Suppressor macrophage treated with lipopolysaccharide for 4 hours (primary cell): ENCODE measurements at regions not wholly inside any gene's neighbourhood (a gene's known extent, or its start where the extent isn't known, plus 50 kb on each side); places are given as distances from the start of the nearest gene placed in this dataset.
"Not testable (repeated sequence)": the region's sequence is repeated elsewhere in the genome, so short reads cannot be mapped to it uniquely, and the experiment has no call there.

Experiments used
- DNase-seq: peaks from one replicate; pipeline ENCODE4 v3.0.0-alpha.2; 2020

GRCh38 chr1:218886101-218886871 lies 287.4 kb upstream of the LYPLAL1 start:
- no peak for DNase-seq

DNA sequence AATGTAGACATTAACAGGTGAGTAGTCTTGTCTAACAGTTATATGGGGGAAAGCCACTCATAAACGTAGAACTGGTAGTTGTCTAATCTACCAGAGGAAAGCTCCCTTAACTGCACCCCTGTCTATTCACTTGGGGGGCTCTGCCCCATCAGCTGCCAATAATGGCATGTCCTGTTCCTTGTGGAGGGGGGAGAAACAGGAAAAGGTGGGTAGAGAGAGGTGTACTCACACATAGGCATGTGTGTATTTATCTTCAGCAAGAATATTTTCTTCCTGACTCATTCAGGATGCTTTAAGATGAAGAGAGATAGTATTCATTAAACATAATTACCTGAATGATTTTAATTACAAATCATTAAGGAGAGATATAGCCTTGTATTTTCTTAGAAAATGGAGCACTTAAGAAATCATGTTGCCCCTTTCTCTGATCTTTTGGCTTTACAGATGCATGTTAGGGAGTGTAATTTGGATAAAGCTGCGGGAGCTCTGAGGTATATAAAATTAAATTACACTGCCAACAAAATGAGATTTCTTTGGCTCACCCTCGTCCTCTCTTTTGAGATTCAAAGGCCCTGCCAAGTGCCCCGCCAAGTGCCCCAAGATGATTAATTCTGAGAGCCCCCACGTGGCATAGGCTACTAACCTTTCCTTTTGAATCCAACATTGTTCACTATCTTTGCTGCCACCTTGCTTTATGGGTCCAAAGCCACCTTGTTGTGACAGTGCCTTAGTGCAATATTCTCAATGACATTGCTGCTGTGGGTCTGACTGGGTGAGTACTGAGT lies 286.3 kb upstream of the LYPLAL1 start:
- no peak for DNase-seq

DNA sequence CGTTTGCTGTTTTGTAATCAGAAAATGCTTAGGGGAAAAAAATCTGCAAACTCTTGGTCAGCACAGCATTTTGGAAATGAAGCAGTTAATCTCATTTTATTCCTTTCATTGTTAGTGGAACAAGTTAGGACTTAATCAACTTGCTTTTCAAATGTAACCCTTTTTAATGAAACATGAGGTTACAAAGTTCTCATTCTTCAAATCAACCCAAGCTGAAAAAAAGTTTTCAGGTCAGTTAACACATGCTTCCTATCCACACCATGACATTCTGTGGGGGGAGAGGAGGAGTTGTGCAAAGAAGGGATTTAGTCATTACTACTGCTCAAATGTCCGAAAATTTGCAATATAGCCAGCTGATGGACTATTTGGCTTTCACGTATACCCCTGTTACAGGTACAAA lies 283.2 kb upstream of the LYPLAL1 start:
- no peak for DNase-seq

- DNase-seq: no peak
Observed at GRCh38 chr1:218891577-218891976, 282.1 kb upstream of the LYPLAL1 start.

DNA sequence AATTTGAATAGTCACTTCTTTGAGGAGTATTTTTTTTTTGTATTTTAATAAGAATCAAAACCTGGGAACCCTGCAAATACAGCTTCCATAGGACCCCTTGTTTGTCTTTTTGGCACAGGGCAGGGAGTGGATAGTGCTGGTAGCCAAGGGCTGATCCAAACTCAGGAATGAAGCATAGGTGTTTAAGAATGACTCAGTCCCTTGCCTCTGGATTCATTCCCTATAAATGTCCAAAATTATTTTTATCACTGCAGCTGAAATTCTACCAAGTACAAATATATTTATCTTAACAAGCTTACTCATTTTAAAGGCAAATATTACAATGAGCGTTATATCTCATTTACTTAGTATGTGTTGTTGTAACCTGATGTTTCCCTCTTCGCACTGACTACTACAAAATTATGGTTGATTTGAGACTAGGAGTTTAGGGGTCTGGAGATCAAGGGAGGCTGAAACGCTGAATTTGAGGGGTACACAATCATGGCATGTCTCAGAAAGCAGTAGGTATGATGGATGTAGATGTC lies 278.6 kb upstream of the LYPLAL1 start:
- no peak for DNase-seq

DNA sequence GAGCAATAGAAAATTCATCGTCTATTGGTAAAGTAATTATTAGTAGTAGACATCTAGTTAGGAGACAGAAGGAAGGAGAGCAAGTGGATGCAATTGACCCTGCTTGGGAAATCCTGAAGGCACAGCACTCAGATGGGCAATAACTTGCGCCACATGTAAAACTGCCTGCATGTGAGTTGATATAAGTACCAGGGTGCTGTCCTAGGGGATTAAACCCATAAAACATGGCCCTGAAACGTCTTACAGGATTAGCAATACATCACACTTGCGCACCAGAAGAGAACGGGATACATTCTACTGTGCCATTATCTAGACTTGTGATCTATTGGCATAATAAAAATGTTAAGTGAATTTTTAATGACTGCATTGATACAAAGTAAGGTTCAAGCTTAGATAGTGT lies 277.5 kb upstream of the LYPLAL1 start:
- DNase-seq: no peak

DNA sequence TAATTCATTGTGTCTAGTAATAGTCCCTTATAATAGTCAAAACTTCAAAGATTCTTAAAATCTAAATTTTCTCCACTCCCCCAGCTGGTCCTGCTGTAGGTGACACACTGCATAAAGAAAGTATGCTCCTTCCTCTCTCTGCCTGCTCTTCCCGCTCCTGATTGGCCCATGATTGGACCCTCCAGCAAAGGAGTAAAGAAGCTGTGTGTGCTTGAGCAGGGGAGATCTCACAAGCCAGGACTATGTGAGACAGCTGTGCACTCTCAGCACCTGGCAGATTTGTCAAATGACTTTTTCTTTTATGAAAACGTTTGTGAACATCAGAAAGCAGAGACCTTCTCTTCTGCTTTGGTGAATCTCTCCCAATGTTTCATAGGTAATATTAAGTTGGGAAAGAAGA lies 274.8 kb upstream of the LYPLAL1 start:
- DNase-seq: no peak

DNA sequence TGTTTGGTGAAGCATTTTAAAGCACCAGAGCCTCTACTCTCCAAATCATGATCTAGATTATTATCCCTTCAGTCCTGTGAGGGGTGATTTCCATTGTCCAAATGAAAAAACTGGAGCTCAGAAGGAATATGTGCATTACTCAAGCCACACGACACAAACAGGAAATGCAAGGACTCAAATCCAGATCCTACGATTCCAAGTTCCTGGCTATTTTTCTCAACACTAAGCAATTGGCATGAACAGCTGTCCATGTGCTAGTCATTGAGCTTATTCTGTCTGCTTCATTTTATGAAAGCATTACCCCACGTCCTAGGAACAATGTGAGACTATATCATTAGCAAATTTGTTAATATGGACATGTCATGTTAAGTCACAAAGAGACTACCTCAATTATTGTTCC lies 273.1 kb upstream of the LYPLAL1 start:
- no peak for DNase-seq

GRCh38 chr1:218904416-218904815 lies 269.3 kb upstream of the LYPLAL1 start:
- no peak for DNase-seq

- no peak for DNase-seq
Observed at GRCh38 chr1:218916720-218917119, 257.0 kb upstream of the LYPLAL1 start.

- no peak for DNase-seq
Observed at GRCh38 chr1:218917656-218918055, 256.0 kb upstream of the LYPLAL1 start.

GRCh38 chr1:218925777-218926176 lies 247.9 kb upstream of the LYPLAL1 start:
- no peak for DNase-seq

DNA sequence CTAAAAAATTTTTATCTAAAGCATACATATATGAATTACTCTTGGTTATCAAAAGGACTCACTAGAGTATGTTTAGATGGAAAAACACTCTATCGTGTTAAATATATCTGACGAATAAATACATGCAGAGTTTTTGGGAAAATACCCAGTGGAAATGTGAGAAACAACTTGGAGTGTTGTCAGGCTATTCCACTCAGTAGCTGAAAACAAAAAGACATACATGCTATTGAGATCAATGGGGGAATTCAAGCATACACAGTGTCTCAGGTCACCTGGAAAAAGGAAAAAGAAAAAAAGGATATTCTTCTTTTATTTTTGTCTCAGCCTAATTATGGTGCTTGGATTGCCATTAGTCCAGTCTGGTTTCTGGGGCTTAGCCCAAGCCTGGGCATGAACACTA lies 247.0 kb upstream of the LYPLAL1 start:
- no peak for DNase-seq

DNA sequence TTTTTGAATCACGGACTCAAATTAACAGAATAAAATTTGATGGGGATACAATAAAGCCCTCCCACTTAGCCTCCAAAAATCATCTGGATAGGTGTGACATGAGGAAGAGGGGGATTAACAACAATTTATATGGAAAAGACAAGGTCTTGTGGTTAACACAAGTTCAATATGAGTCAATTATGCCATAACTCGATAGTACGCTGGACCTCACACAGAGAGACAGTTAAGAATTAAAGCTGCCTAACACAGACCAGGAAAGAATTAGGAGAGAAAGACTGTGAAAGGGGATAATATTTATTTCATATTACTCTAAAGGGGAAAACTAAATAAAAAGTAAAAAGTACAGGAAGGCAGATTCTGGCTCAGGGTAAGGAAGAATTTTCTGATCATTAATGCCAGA lies 243.7 kb upstream of the LYPLAL1 start:
- no peak for DNase-seq

GRCh38 chr1:218930472-218931241 lies 243.0 kb upstream of the LYPLAL1 start:
- no peak for DNase-seq

GRCh38 chr1:218931324-218931723 lies 242.4 kb upstream of the LYPLAL1 start:
- no peak for DNase-seq

DNA sequence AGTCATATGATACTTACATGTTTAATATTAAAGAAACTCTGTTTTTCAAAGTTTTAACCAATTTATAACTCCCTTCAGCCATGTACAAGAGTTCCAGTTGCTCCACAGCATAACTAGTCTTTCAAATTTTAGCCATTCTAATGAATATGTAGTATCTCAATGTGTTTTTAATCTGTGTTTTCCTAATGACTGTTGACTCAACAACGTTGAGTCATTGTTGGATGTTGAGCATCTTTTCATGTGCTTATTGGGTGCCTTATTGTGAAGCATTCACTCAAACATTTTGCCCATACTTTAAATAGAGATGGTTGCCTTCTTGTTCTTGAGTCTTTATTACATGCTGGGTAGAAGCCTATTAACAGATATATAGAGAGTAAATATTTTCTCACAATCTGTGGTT lies 240.2 kb upstream of the LYPLAL1 start:
- no peak for DNase-seq

GRCh38 chr1:218935408-218935807 lies 238.3 kb upstream of the LYPLAL1 start:
- not testable (repeated sequence) for DNase-seq

- DNase-seq: no peak
Observed at GRCh38 chr1:218938259-218938658, 235.4 kb upstream of the LYPLAL1 start.

DNA sequence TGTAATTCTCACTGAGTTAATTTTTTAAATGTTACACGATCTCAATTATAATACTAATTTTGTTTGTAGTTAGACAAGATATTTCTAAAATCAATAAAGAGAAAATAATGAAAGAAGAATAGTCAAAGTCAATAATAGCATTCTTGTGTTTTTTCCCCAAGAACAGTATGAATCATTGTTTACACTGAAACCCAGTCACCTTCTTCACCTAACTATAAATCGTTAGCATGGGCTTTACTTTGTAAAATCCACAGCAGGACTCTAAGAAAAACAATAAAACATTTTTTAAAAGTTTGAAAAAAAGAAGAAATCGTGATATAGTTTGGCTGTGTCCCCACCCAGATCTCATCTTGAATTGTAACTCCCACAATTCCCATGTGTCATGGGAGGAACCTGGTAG lies 234.6 kb upstream of the LYPLAL1 start:
- DNase-seq: no peak

DNA sequence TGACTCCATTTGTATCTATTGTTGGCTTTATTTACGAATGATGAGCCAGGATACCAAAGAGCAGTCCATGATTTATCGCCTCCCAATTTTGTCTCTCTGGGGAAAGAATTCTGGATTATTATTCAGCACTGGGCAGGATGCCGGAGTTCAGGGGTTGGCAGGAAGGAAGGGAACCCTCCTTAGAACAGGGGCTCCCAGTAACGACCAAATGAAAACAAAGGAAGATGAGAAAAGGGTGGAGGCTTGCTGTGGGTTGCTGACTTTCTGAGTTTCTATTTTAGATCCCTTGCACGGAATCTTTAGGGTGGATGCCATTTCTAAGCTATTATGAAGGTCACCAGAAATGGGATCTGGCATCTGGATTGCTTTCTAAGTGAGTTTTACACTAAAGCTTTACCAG lies 231.2 kb upstream of the LYPLAL1 start:
- no peak for DNase-seq

GRCh38 chr1:218943371-218943770 lies 230.3 kb upstream of the LYPLAL1 start:
- DNase-seq: no peak

DNA sequence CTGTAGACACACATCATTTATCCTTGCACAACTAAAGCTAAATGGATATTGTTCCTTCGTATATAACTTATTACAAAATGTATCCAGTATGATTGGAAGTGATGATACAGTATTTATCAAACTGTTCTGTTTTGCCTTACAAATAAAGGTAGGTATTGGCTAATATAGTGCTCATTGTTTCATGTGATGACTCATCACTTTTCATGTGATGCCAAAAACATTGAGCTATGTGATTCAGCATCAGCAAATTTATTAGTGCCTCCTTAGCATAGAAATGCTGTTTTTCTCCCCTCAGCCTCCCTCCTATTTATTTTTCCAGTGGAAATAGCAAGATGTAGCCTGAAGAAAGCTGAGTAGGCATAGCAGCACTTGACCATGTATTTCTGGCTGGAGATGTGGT lies 228.6 kb upstream of the LYPLAL1 start:
- DNase-seq: no peak

DNA sequence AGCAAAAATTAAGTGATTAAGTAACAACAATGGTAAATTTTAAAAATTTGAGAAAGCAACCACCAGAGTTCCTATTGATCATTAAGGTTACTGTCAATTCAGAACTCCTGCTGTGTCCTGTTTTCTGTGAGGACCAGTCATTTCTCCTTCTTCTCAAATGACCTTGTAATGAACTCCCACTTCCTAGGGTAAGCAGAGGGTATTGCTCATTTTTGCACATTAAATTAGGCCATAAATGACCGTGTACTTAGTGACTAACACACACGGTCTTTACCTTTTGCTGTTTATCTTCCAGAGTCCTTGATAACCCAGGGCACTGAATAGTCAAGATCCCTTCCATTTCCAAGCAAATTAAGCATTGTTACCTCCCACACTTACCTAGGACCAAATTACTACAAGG lies 227.5 kb upstream of the LYPLAL1 start:
- no peak for DNase-seq
